Cardiac muscle cell (in vitro differentiated cells and primary cell): ENCODE measurements at regions not wholly inside any gene's neighbourhood (a gene's known extent, or its start where the extent isn't known, plus 50 kb on each side); places are given as distances from the start of the nearest gene placed in this dataset.

ENCODE experiments used
- DNase-seq, 2 donors: peaks; one replicate each; pipeline versions ENCODE4 v3.0.0 to v3.0.0-alpha.2; 2010 to 2017; ENCODE audit warnings: low read depth in 1 of 2, low spot score in 1 of 2
- H3K27ac ChIP-seq: fragments of 200-600 bp; sonication (generic); 2 replicates; pipeline ENCODE4 v1.5.1; 2016
- H3K27me3 ChIP-seq: fragments of 200-600 bp; sonication (generic); 2 replicates; pipeline ENCODE4 v1.6.0; 2016; ENCODE audit warnings: control low read depth
- H3K36me3 ChIP-seq: fragments of 200-600 bp; sonication (generic); 2 replicates; pipeline ENCODE4 v1.5.1; 2016; ENCODE audit warnings: control low read depth
- H3K4me1 ChIP-seq: fragments of 200-600 bp; sonication (generic); 2 replicates; pipeline ENCODE4 v1.8.1; 2017; ENCODE audit warnings: low read depth, mild to moderate bottlenecking, mixed run types
- H3K4me3 ChIP-seq: fragments of 200-600 bp; sonication (generic); 2 replicates; pipeline ENCODE4 v1.5.1; 2016; ENCODE audit warnings: mild to moderate bottlenecking
- H3K9me3 ChIP-seq: fragments of 200-600 bp; sonication (generic); 2 replicates; pipeline ENCODE4 v1.5.1; 2017; ENCODE audit warnings: low read depth, mild to moderate bottlenecking, control low read depth
- CTCF ChIP-seq: IDR thresholded peaks from 2 replicates; pipeline ENCODE4 v1.5.1; 2012; ENCODE audit warnings: low read depth, mild to moderate bottlenecking, low read length

DNA sequence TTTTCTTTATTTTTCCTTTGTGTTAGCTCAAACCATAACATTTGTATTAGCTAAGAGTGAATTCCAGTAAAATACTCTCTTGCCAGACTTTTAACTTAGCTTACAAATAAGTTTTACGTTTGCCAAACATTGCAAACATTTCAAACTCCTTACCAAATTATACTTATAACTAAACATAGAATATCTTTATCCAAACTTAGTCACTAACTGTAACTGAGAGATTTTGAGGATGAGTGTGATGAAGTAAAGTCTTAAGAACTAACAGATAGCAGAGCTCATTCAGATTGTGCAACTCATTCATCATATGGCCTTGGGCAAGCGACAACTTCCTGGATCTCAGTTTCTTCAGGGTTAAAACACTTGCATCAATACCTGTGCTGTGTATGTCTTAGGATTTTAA is 533.7 kb downstream of the TDRD15 start:
- no peaks in the 10 kb centered on the region for H3K36me3 ChIP-seq
- H3K4me3 ChIP-seq = no peak overlapping the region
- H3K9me3 ChIP-seq = no peaks in the 10 kb centered on the region
- H3K27ac ChIP-seq = no peak overlapping the region
- no peaks in the 10 kb centered on the region for H3K4me1 ChIP-seq
- no peak for TF ChIP-seq CTCF
- H3K27me3 ChIP-seq = no peaks in the 10 kb centered on the region
- DNase-seq = no peak

- Histone ChIP-seq H3K9me3 (no peaks in the 10 kb centered on the region), H3K27me3 (no peaks in the 10 kb centered on the region), H3K4me3 (no peak overlapping the region), H3K4me1 (no peaks in the 10 kb centered on the region), H3K27ac (no peak overlapping the region), H3K36me3 (no peaks in the 10 kb centered on the region)
- no peak for TF ChIP-seq CTCF
- no peak for DNase-seq
These were observed 534.5 kb downstream of the TDRD15 start for GRCh38 chr2:21658269-21658668.

DNA sequence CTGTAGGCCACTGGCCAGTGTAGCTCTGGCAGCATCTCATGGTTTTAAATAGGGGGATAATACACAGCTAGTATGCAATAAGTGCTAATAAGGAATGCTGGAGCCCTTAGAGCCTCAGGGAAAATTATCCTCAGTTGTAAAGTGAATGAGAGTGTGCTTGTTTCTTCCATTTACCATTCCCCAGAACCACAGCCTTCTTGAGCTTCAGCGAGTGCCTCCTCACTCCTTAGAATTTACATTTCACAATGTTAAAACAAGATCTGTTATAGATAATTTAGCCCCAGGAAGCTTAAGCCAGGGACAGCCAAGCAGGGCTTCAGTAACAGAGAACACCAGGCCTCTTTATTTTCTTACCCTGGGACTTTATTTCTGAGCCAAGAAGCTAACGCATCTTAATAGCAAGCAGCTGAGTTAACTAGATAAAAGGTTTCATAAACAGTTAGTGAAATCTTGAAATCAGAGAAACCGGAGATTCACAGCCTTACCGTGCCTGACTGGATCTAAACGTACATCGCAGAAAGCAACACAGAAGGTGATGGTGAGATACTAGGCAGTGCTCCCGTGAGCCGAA is 535.2 kb downstream of the TDRD15 start:
- TF ChIP-seq CTCF = no peak
- no peak overlapping the region for H3K27ac ChIP-seq

DNA sequence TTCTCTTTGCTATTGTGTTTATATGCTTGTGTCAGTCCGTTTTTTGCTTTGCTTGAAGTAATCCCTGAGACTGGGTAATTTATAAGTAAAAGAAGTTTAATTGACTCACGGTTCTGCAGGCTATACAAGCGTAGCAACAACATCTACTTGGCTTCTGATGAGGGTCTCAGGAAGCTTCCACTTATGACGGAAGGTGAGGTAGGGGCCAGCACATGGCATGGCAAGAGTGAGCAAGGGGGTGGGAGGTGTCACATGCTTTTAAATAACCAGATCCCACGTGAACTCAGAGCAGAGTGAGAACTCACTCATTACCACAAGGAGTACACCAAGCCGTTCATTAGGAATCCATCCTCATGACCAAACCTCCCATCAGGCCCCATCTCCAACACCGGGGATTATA is 540.3 kb downstream of the TDRD15 start:
- no peaks in the 10 kb centered on the region for H3K36me3 ChIP-seq
- no peak overlapping the region for H3K27ac ChIP-seq
- TF ChIP-seq CTCF = no peak
- no peaks in the 10 kb centered on the region for H3K27me3 ChIP-seq
- no peak overlapping the region for H3K4me3 ChIP-seq
- DNase-seq = no peak
- H3K9me3 ChIP-seq = no peaks in the 10 kb centered on the region
- no peaks in the 10 kb centered on the region for H3K4me1 ChIP-seq

More for the DNA sequence above, 535.2 kb downstream of the TDRD15 start:
- H3K4me3 ChIP-seq = no peak overlapping the region
- no peaks in the 10 kb centered on the region for H3K27me3 ChIP-seq
- no peaks in the 10 kb centered on the region for H3K9me3 ChIP-seq
- H3K4me1 ChIP-seq = no peaks in the 10 kb centered on the region
- DNase-seq = no peak
- no peaks in the 10 kb centered on the region for H3K36me3 ChIP-seq

- H3K27me3 ChIP-seq = no peaks in the 10 kb centered on the region
- no peaks in the 10 kb centered on the region for H3K9me3 ChIP-seq
- no peaks in the 10 kb centered on the region for H3K36me3 ChIP-seq
- no peak for TF ChIP-seq CTCF
- DNase-seq = no peak
- H3K4me3 ChIP-seq = no peak overlapping the region
- no peaks in the 10 kb centered on the region for H3K4me1 ChIP-seq
- no peak overlapping the region for H3K27ac ChIP-seq
These were observed 543.9 kb downstream of the TDRD15 start for GRCh38 chr2:21667638-21668037.
